ENCODE measurements at regions not wholly inside any gene's neighbourhood (a gene's known extent, or its start where the extent isn't known, plus 50 kb on each side); places are given as distances from the start of the nearest gene placed in this dataset.

GRCh38 chr15:95864467-95864886 is 466.0 kb upstream of the NR2F2 start:
- no peaks in the 10 kb centered on the region; the same call in 1 of the 2 replicates for H3K27me3 Mint-ChIP-seq (ENCODE audit: low read depth)
- H3K9me3 Mint-ChIP-seq = no peaks in the 10 kb centered on the region
- POLR2A ChIA-PET = no interaction called here
- no peak overlapping the region for H3K27ac Mint-ChIP-seq
- DNase-seq (ENCODE audit: low spot score) (no peak), ATAC-seq (no peak)
- H3K4me3 Mint-ChIP-seq = no peak overlapping the region
- TF ChIP-seq ZNF317 (CRISPR knock-in tag; IDR thresholded peaks at IDR 0.05; ENCODE audit: borderline replicate concordance, low read depth) = no peak
- TF ChIP-seq ZNF263 (CRISPR knock-in tag; IDR thresholded peaks at IDR 0.05; ENCODE audit: low read depth) = no peak
- no peak for TF ChIP-seq EMX1 (CRISPR knock-in tag; IDR thresholded peaks at IDR 0.05)
- TF ChIP-seq, protein P1, sequence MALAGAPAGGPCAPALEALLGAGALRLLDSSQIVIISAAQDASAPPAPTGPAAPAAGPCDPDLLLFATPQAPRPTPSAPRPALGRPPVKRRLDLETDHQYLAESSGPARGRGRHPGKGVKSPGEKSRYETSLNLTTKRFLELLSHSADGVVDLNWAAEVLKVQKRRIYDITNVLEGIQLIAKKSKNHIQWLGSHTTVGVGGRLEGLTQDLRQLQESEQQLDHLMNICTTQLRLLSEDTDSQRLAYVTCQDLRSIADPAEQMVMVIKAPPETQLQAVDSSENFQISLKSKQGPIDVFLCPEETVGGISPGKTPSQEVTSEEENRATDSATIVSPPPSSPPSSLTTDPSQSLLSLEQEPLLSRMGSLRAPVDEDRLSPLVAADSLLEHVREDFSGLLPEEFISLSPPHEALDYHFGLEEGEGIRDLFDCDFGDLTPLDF (CRISPR knock-in tag; IDR thresholded peaks at IDR 0.05) = no peak
- TF ChIP-seq NFE2L1 (CRISPR knock-in tag; IDR thresholded peaks at IDR 0.05) = no peak
- no peak for TF ChIP-seq ARID4B (CRISPR knock-in tag; IDR thresholded peaks at IDR 0.05; ENCODE audit: borderline replicate concordance)
- no peak for TF ChIP-seq ETV6 (CRISPR knock-in tag; IDR thresholded peaks at IDR 0.05)
- CTCF ChIA-PET = no interaction called here
- H3K4me1 Mint-ChIP-seq = no peaks in the 10 kb centered on the region
- no peaks in the 10 kb centered on the region for H3K36me3 Mint-ChIP-seq

GRCh38 chr15:95865330-95865739 is 465.2 kb upstream of the NR2F2 start:
- ChIA-PET POLR2A (no interaction called here), CTCF (no interaction called here)
- Mint-ChIP-seq H3K9me3 (no peaks in the 10 kb centered on the region), H3K36me3 (no peaks in the 10 kb centered on the region), H3K27me3 (ENCODE audit: low read depth) (no peaks in the 10 kb centered on the region; the same call in 1 of the 2 replicates), H3K27ac (no peak overlapping the region), H3K4me3 (no peak overlapping the region), H3K4me1 (no peaks in the 10 kb centered on the region)
- ATAC-seq (no peak), DNase-seq (ENCODE audit: low spot score) (no peak)
- TF ChIP-seq JAZF1 (CRISPR knock-in tag; IDR thresholded peaks at IDR 0.05) = no peak
- no peak for TF ChIP-seq NFYB (CRISPR knock-in tag; conservative IDR thresholded peaks at IDR 0.05; ENCODE audit: low read depth)
- no peak for TF ChIP-seq ZNF425 (CRISPR knock-in tag; conservative IDR thresholded peaks at IDR 0.05)
- TF ChIP-seq TP53 (CRISPR knock-in tag; IDR thresholded peaks at IDR 0.05) = no peak
- TF ChIP-seq FOXP1 (CRISPR knock-in tag; IDR thresholded peaks at IDR 0.05; ENCODE audit: borderline replicate concordance) = no peak
- TF ChIP-seq TEAD4 (CRISPR knock-in tag; IDR thresholded peaks at IDR 0.05) = no peak
- TF ChIP-seq SMAD4 (CRISPR knock-in tag; IDR thresholded peaks at IDR 0.05) = no peak
- TF ChIP-seq CREM (CRISPR knock-in tag; IDR thresholded peaks at IDR 0.05) = no peak
- TF ChIP-seq IRF2 (CRISPR knock-in tag; IDR thresholded peaks at IDR 0.05; ENCODE audit: borderline replicate concordance, low read depth) = no peak
- TF ChIP-seq SMAD3 (CRISPR knock-in tag; IDR thresholded peaks at IDR 0.05; ENCODE audit: borderline replicate concordance) = no peak
- no peak for TF ChIP-seq HMGA2 (CRISPR knock-in tag; IDR thresholded peaks at IDR 0.05)
- TF ChIP-seq TEAD1 (CRISPR knock-in tag; IDR thresholded peaks at IDR 0.05) = no peak
- TF ChIP-seq SP1 (CRISPR knock-in tag; conservative IDR thresholded peaks at IDR 0.05) = no peak
